ENCODE measurements at regions not wholly inside any gene's neighbourhood (a gene's known extent, or its start where the extent isn't known, plus 50 kb on each side); places are given as distances from the start of the nearest gene placed in this dataset.
A peak's percentile ranks its signal among the peaks of the same experiment; 100 is the strongest.
"Not testable (repeated sequence)": the region's sequence is repeated elsewhere in the genome, so short reads cannot be mapped to it uniquely, and the experiment has no call there.

DNA sequence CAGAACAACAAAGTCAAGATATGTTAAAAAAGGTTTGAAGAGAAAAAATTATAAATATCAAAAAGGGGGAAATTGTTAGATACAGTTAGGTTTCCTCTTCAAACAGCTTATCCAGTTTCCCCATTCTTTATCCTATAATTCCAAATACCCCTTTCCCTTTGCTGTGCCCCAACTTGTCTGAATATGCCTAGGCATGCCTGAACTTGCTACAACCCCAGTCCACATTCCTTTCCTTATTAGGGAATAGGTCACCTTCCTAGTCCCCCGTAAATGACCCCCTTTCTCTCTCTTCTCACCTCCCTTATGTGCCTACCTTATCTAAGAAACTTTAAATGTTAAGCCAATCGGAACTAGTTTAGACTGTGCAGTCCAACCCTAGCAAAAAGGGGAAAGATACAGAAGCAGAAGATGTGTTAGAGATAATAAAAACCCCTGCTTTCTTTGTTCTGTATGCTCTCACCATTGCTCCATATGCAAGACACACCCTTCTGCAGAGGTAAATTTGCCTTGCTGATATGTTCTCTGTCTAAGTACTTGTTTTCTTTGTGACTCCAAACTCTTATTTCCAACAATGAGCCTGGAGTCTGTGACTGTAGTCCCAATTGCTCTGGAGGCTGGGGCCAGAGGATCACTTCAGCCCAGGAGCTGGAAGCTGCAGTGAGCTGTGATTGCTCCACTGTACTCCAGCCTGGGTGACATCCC lies 810.1 kb downstream of the PLA2G4A start:
- no peak for DNase-seq

DNA sequence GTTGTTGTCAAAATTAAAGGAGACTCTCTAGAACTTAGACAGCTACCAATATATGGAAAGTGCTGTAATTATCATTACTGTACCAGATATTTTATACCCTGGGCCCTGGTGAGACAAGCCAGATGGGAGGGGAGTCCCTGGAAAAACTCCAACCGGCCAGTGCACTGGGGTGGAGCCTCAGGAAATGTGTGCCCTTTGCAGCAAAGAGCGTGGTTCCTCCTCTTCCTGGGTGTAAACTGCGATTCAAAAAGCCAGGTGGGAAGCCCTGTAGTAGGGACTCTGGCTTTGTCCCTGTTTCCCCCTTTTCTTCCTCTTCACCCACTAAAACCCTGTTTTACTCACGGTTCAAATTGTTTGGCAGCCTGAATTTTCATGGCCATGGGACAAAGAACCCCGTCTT lies 812.3 kb downstream of the PLA2G4A start:
- DNase-seq = no peak

DNA sequence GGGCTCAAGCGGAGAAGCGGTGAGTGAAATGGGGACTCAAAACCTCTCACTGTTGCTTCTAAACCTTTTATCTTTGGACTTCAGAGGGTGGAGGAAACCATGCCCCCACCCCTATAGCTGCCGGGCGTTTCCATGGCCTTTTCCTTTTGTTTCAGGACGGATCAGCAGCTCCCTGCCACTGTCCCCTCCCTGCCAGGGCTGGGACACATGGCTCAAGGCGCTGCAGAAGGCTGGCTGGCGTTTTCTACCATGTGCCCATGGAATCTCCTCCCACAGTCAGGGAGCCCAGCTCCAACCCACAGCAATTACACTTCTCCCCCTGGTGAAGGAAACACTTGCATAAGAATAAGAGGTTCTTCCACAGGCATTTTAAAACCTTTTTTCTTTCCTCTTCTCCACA lies 812.7 kb downstream of the PLA2G4A start:
- no peak for DNase-seq

DNA sequence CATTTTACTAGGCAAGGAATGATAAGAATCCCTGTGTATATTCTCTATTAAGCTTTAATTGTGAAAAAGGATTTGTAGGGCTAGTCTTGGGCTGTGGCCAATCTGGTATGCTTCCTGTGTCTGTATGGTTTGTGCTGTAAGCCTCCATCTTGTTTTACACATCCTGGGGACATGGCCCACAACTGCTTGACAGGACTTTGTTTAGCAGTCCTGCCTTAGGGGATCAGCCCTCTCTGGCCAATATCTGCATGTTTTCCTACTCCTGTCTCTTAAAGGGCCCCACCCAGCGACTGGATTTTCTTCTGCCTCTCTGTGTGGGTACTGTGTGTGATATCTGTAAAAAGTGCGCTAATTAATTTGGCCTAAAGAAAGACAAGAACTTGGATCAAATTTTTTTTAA lies 813.2 kb downstream of the PLA2G4A start:
- DNase-seq = no peak

DNA sequence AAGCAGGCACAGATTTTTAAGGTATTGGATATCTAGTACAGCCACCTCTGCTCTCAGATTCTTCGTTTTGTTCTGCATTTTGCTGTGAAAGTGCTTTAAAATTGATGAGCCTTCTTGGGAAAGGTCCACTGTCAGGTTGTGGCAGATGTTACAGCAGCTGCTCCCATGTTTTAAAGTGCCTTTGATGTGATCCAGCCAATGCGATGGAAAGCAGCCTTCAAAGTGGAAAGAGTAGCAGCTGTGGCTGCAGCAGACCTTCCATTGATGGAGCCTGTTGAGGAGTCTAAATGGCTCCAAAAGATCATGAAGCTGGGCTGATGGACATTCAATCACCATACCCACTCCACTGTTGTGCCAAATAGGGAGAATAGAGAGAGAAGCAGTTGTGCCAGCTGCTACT lies 816.9 kb downstream of the PLA2G4A start:
- DNase-seq = no peak

DNA sequence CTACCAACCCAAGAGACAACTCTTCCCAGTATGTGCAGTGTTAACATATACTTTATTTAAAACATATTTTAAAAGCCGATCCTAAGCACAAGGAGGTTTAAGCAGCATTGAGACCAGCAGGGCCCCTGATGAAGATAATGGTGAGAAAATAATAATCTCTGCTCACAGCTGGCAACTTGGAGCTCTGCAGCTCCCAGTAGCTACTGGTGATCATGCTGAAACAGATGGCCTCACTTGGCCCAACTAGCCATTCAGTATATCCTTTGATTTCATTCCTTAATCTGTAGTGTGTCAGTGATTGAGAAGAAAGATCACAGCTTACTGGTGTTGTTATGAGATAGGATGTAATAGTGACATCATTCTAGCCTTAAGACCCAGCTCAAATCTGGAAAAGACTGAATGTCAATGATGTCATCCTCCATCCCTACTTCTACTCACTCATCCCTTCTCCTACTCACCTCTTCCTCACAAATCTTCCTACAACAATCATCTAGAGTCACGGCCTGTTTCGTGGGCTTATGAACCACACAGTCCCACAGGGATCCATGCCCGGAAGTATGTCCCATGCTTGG lies 817.9 kb downstream of the PLA2G4A start:
- no peak for DNase-seq

DNA sequence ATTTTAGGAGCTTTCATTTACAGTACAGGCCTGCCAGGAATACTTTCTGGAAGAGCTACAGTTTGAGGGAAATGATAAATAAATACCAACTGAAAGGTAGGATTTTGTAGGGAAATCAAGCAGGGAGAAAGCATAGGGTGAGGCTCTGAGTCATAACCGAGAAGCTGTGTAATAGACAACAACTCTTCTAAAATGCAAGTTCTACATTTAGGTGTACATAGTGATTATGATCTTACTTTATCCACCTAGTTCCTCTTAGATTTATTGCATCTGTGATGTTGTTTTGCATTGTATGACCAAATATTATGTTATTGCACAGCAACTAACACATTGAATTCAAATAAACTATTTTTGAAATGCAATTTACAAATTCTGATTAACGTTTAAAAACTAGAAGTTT lies 819.3 kb downstream of the PLA2G4A start:
- DNase-seq = no peak

DNA sequence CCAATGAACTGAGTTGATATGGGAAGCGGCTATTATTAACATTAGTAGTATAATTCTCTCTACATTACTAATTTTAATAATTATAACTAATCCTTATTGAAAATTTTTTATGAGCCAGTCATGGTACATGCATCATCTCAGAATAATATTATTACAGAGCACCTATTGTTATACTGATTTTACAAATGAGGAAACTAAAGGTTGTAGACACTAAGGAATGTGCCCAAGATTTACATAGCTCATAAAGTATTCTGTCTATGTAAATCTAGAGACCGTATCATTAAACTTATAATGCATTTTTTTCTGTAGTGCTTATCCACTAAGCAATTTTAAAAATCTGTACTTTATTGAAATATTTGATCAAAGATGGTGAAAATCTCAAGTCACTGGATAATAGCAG lies 825.9 kb downstream of the PLA2G4A start:
- DNase-seq = no peak

DNA sequence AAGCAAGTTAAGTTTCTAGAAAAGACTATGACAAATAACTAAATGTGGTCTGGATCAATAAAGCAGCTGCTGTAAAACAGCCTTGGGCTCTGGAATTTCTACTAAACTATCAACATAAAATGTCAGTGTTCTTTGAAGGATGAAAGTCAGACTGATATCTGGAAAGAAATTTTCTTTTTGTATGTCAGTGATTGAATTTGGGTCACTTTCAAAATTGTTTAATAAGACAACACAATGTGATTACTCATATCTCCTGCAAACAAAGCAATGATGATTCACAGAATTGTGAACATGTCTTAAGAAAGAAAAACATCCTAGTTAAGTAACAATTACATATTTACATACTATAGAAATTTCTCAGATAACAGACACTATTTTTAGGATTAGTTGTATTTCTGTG lies 826.4 kb downstream of the PLA2G4A start:
- no peak for DNase-seq

DNA sequence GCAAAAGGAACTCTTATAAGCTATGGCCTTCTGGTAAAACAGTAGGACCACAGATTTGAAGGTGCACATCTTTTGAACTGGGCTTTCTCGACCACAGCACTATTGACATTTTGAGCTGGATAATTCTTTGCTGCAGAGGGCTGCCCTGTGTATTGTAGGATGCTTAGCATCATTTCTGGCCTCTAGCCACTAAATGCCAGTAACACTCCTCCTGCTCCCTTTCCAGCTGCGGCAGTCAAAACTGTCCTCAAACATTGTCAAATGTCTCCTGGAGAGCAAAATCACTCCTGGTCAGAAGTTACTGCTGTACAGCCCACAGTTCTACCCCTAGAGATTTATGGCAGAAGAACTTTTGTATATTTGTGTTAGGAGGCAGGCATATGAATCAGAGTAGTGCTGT lies 836.7 kb downstream of the PLA2G4A start:
- DNase-seq = no peak

DNA sequence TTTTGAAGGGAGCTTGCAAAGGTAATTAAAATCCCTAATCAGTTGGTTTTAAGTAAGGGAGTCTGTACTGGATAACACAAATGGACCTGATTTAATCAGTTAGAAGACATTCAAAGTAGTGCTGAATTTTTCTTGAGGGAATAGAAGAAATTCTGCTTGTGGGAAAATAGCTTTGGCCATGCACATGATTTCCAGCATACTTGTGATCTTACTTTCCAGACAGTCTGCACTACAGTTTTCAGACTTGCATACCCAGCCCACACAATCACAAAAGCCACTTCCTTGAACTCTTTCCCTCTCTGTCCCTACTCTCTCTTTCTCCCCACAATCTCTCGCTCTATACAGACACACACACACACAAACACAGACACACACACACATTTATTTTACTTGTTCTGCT lies 852.1 kb downstream of the PLA2G4A start:
- no peak for DNase-seq

DNA sequence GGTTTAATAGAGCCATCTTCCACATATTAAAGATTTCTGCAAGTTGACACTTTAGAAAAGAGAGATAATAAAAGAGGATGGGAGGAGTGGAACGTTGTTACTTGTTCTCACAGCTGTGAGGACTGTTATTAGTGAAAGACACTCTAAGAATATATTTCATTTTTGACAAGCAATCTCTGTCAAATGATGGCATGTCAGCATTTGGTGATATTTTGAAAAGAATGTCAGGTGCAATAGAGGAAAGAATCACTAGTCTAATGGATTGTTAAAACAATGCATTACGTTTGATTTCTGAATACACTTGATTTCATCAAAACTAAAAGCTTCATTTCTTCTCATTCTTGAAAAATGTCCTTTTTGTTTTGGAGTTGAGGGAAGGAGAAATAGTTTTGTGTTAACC lies 853.4 kb downstream of the PLA2G4A start:
- DNase-seq = no peak

DNA sequence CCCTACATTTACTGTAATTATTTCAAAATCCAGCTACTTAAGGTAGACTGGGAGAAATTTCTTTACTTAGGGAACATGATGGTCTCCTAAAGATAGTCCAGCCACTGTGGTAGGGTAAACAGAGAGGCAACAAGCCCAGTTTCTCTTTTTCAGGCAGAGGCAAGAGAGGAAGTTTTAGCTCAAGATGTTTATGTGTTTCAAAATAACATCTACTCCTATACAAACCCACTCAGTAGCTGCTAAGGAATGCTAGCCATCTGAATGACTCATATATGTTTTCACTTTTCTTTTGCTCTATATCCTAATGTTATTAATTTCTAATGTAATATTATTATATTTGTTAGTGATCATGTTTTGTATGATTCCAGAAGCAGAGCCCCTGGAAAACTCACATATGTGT lies 856.6 kb downstream of the PLA2G4A start:
- no peak for DNase-seq

DNA sequence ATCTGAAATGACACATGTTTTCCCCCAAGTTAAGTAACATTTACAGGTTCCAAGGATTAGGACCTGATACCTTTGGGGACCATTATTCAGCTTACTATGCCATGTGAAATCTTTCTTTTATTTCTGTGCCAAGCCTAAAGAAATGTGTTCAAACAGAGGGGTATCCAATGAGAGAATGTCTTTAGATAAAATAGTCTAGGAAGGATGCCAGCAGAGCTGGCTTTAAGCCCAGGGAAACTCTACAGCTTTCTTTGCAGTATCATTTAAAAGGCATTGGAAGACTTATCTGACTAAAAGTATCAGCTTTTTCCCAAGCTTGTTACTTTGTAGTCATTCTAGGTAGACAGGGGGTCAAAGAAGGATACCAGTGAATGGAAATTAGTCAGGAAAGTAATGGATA lies 860.4 kb downstream of the PLA2G4A start:
- DNase-seq = peak; percentile 27

DNA sequence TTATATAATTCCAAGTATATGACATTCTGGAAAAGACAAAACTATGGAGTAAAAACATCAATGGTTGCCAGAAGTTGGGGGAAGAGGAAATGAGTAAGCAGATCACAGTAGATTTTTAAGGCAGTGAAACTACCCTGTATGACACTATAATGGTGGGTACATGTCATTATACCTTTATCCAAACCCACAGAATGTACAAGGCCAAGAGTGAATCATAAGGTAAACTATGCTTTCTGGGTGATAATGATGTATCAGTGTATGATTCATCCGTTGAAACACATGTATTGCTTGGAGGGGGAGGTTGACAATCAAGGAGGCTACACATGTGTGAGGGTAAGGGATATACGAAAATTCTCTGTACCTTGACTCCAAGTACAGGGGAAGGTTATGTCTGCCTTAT lies 862.7 kb downstream of the PLA2G4A start:
- no peak for DNase-seq

DNA sequence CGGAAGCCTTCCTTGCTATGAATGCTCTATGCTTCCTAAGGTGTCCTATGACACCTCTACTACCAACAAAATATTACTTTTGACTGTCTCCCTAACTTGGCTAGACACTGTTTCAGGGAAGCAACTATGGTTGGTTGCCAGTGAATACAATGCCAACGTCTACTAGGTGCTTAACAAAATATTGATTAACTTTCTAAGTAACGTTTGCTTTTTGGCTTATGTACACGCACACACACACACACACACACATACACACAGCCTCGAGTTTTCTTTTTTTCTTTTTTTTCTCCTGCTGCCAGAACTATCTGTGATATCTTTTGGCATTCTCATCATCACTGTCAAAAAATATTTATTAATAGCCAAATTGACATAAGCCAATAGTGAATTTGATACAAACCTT lies 864.0 kb downstream of the PLA2G4A start:
- no peak for DNase-seq

DNA sequence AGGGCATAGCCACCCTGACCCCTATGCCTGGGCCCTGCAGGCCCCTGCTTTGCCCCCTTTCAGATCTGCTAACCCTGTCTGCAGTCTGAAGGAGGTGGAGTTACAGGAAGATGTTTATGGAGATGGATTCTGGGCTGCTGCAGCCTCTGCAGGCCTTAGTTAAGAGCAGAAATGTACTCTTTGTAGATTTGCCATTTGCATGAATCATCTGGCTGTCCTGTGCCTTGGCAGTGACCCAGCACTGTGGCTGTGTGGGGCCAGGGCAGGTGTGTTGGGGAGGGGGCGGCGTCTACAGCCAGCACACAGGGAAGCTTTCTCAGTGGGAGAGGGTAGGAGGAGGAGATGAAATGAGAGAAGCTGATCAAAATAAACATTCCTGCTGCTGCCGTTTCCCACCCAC lies 867.3 kb downstream of the PLA2G4A start:
- DNase-seq = no peak

DNA sequence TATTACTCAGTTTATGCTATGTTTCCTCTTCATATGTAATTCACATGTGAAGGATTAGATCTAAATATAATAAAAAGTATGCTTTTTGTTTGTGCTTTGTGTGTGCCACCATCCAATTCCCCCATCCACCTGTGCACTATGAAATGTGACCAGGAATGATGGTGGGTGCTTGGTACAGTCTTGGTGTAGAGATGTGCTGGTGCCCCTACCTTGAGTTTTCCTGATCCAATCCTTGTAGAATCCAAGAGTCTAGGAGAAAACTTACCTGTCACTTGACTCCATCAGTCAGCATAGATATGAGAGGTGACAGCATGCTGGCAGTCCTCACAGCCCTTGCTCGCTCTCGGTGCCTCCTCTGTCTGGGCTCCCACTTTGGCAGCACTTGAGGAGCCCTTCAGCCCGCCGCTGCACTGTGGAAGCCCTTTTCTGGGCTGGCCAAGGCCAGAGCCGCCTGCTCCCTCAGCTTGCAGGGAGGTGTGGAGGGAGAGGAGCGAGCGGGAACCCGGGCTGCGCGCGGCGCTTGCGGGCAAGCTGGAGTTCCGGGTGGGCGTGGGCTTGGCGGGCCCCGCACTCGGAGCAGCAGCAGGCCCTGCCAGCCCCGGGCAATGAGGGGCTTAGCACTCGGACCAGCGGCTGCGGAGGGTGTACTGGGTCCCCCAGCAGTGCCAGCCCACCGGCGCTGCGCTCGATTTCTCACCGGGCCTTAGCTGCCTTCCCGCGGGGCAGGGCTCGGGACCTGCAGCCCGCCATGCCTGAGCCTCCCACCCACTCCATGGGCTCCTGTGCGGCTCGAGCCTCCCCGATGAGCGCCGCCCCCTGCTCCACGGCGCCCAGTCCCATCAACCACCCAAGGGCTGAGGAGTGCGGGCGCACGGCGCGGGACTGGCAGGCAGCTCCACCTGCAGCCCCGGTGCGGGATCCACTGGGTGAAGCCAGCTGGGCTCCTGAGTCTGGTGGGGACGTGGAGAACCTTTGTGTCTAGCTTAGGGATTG lies 874.7 kb downstream of the PLA2G4A start:
- DNase-seq = not testable (repeated sequence)

DNA sequence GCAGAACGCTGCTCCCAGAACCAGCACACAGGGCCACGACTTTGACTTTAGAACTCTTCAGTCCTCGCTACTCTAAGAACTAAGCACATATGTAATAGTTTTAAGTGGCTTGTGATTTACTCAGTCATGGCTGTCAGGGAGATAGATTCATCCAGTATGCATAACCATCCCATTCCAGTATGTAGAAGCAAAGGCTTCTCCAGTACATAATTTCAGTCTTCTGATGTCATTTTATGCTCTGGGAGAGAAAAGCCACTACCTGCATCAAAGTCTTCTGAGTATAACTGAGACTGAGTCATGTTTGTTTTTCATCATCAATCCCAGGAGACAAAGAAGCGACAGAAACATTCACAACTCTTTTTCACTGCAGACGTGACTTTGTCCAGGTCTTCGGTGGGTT lies 885.7 kb downstream of the PLA2G4A start:
- DNase-seq = no peak

DNA sequence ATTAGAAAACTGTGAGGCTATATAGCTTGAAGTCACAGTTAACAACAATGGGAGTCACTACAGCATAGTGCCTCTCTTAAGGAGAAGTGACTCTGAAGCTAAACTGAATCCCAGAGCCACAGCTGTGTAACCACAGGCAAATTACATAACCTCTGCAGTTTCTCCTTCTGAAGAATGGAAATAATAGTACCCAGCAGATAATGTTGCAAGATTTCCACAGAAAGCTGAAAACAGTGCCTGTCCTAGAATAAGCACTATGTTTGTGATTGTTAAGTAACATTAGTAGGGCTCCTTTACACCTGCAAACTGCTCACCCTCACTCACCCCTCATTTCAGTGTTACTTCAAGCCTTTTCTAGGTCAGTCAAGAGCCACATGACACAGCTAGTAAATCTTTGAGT lies 886.7 kb downstream of the PLA2G4A start:
- DNase-seq = no peak

DNA sequence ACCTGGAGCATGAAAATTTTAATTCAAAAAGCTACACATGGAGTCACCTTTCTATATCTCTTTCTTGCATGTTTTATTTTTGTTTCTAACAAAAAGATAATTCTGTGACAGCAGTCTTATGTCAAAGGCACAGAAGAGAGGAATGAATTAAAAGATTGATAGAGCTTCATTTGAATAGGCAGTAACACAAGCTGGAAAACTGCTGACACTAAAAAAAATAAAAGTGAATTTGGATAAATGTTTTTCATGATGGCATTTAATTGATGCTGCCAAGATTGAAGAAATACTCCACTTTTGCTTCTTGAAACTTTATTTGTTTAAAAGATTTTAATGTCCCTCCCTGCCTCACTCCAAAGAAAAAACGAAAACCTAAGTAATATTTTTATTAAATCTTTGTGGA lies 887.4 kb downstream of the PLA2G4A start:
- no peak for DNase-seq

DNA sequence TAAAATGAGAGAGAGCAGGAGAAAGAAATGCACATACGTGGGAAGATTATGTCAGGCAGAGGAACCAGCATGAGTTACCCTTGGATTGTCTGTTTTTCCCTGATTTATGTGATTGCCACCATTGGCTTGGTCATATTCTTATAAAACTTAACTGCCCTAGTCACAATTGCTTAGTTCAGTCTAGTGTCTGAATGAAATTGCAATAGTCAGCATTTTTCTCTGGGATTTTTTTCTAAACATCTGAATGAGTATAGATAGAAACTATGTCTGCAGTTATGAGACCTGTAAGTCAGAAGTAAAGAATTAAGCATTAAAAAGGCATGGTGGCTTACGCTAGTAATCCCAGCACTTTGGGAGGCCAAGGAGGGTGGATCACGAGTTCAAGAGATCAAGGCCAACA lies 889.8 kb downstream of the PLA2G4A start:
- DNase-seq = no peak

DNA sequence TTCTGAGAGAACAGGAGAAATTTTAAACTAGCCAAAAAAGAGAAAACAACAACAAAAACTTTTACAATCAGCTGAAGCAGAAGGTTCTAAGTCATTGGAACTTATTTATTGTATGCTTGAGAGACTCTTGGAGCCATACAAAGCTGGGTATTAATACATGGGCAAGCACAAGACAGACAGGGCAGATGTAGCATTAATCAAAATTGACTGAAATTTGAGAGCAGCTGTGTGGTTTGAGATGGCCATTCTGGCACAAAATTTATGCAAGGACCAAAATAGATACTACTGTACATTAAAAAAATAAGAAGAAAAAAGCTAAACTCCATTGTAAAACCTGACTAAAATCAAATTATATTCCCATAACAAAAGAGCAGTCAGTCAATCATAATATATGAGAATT lies 892.5 kb downstream of the PLA2G4A start:
- DNase-seq = no peak

DNA sequence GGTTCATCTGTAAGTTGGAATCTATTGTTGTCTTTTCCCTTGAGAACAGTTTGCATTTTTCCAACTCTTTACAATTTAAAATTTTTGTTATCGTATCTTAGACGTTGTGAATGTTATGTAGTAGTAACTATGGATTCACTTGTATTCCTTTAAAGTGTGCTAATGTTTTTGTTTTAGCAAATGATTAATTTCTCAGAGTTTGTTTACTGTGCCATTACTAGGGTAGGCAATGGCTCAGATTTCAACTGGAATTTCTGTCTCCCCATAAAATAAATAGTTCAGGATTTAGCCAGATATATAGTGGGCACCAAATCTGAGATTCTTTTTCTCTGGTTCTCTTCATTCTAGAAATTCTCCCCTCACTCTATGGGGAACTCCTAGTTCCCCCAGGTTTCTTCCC lies 896.5 kb downstream of the PLA2G4A start:
- DNase-seq = no peak
